Activated gamma-delta T cell treated with anti-CD3 and anti-CD28 coated beads, Interleukin-2, amount 50 U/mL, for 16 hours (primary cell): ENCODE measurements at regions not wholly inside any gene's neighbourhood (a gene's known extent, or its start where the extent isn't known, plus 50 kb on each side); places are given as distances from the start of the nearest gene placed in this dataset.

Experiments used
- DNase-seq: peaks from one replicate; pipeline ENCODE4 v3.0.0-alpha.2; 2020; ENCODE audit warnings: low read depth

GRCh38 chr6:25227854-25228253 lies 51.3 kb upstream of the CARMIL1 start:
- no peak for DNase-seq
